T-helper 1 cell (primary cell): ENCODE measurements at regions not wholly inside any gene's neighbourhood (a gene's known extent, or its start where the extent isn't known, plus 50 kb on each side); places are given as distances from the start of the nearest gene placed in this dataset.

Source experiments
- DNase-seq, 5 donors: peaks; one replicate each; pipeline ENCODE4 v3.0.0-alpha.2; 2012 to 2020

GRCh38 chr2:120829633-120830025 is 94.0 kb downstream of the GLI2 start:
- DNase-seq: no peak

GRCh38 chr2:120830096-120830830 is 94.6 kb downstream of the GLI2 start:
- DNase-seq: no peak

- DNase-seq: no peak
Observed at GRCh38 chr2:120831086-120831485, 95.4 kb downstream of the GLI2 start.

GRCh38 chr2:120831891-120832290 is 96.2 kb downstream of the GLI2 start:
- DNase-seq: no peak

GRCh38 chr2:120832296-120833070 is 96.8 kb downstream of the GLI2 start:
- DNase-seq: no peak

GRCh38 chr2:120833127-120833675 is 97.5 kb downstream of the GLI2 start:
- DNase-seq: no peak

- no peak for DNase-seq
Observed at GRCh38 chr2:120834206-120834605, 98.5 kb downstream of the GLI2 start.

- DNase-seq: no peak
Observed at GRCh38 chr2:120836281-120836680, 100.6 kb downstream of the GLI2 start.

- DNase-seq: no peak
Observed at GRCh38 chr2:120840795-120841487, 105.3 kb downstream of the GLI2 start.

GRCh38 chr2:120842456-120843439 is 107.1 kb downstream of the GLI2 start:
- DNase-seq: no peak

GRCh38 chr2:120844070-120844738 is 108.5 kb downstream of the GLI2 start:
- DNase-seq: no peak

GRCh38 chr2:120845277-120845676 is 109.6 kb downstream of the GLI2 start:
- no peak for DNase-seq

- DNase-seq: no peak
Observed at GRCh38 chr2:120846406-120847095, 110.9 kb downstream of the GLI2 start.

GRCh38 chr2:120847700-120848321 is 112.1 kb downstream of the GLI2 start:
- no peak for DNase-seq

GRCh38 chr2:120849278-120849677 is 113.6 kb downstream of the GLI2 start:
- no peak for DNase-seq

- no peak for DNase-seq
Observed at GRCh38 chr2:120850551-120850950, 114.9 kb downstream of the GLI2 start.

GRCh38 chr2:120851116-120851773 is 115.6 kb downstream of the GLI2 start:
- DNase-seq: no peak

GRCh38 chr2:120852200-120852815 is 116.6 kb downstream of the GLI2 start:
- no peak for DNase-seq

GRCh38 chr2:120853306-120854013 is 117.8 kb downstream of the GLI2 start:
- DNase-seq: peak in 1 of 5 donors; percentile 2
